HG03520 (cell line): ENCODE measurements at regions not wholly inside any gene's neighbourhood (a gene's known extent, or its start where the extent isn't known, plus 50 kb on each side); places are given as distances from the start of the nearest gene placed in this dataset.
"Not testable (repeated sequence)": the region's sequence is repeated elsewhere in the genome, so short reads cannot be mapped to it uniquely, and the experiment has no call there.

Experiments
- ATAC-seq: cut with Tn5 transposase; IDR thresholded peaks from one replicate; pipeline ENCODE4 v1.9.1; 2021; ENCODE audit warnings: mild to moderate bottlenecking, moderate library complexity; ENCODE audit not compliant: unreplicated experiment

DNA sequence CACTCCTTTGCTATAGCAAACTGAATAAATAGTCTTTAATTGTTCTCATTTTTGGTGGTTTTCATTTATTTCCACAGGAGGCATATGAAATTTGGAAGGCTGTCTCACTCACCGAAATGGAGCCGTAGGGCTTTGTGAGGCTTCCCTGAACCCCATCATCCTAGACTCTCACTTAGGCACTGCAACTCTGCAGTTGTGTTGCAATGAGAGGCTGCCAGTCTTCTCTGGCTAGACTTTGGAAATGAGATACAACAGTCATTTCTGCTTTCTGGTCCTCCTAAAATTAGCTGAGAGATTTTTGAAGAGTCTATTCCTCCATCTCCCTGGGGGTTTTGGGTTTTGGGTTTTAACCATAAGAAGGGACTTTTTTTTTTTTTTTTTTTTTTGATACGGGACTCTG, 146.5 kb downstream of the SH3BGRL start:
- no peak for ATAC-seq

DNA sequence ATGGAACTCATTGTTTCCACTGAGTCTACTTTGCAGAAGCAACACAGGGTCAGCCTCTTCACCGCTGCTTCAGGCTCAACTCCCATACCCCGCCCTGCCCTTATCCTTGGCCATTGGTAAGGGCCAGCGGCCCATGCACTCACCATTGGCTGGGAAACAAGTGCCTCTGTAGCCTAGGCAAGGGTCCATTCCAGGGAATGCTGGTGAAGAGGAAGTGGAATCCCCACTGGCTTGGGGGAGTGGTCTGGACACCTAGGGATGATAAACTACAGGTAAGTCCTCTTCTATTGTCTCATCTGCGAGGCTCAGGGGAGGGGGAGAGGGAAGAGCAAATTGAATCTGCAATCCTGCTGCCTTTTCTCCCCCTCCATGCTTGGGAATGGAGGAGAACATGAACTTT, 153.1 kb downstream of the SH3BGRL start:
- no peak for ATAC-seq

DNA sequence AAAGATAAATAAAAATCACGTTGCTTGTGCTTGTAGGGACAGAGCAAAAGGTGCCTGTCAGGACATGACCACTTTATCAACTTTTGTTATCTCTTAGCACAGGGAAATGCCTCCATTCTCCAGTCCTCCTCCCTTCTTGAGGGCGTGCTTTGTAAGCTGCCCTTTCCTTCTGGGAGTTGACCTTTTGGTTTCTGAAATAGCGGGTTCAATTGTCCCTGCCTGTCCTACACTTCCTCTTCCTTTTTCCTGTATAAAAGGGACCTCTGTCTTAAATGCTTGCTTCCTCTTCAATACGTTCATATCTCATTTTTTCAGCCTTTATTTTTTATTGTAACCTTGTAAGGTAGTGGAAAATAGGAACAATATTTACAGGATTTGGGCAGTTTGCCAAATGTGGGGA, 153.5 kb downstream of the SH3BGRL start:
- ATAC-seq: no peak

DNA sequence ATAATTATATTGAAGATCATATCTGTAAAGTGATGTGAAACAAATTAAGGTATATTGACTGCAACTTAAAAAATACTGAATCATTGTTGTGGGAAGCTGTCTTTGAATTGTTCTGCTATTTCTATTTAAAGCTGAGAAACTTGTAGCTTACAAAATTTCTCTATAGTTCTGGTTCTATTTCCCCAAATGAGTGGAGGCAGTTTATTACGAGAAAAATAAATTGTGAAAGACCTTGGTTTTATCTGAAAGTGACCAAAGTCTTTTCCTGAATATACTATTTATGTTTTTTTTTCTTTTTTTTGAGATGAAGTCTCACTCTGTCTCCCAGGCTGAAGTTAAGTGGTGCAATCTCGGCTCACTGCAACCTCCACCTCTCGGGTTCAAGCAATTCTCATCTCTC, 165.4 kb downstream of the SH3BGRL start:
- no peak for ATAC-seq

DNA sequence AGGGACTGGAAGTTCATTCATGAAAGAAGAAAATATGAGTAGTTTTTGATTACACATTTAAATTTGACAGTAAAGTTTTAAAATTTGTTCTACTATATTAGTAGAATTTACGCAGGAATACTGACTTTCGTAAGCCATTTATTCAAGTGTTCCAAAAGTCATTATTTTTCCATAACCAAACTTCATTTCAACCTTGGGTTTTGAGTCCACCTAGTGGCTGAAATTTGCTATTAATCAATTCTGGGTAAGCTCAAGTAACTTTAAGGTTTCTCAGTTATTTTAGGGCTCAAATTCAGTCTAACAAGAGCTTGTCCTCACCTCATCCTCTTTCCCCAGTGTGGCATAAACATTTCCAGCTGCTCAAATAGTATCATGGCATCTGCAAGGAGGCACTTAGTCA, 175.4 kb downstream of the SH3BGRL start:
- no peak for ATAC-seq

DNA sequence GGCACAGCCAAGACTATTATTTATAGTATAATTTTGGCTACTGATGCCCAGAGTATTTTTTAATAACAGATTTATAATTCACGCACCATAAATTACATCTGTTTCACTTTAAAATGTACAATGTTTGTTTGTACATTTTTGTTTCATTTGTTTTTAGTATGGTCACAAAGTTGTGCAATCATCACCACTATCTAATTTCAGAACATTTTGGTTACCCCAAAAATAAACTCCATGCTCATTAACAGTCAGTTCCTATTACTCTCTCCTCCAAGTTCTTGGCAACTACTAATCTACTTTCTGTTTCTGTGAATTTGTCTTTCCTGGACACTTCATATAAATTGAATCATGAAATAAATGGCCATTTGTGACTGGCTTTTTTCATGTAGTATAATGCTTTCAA, 176.7 kb downstream of the SH3BGRL start:
- no peak for ATAC-seq

DNA sequence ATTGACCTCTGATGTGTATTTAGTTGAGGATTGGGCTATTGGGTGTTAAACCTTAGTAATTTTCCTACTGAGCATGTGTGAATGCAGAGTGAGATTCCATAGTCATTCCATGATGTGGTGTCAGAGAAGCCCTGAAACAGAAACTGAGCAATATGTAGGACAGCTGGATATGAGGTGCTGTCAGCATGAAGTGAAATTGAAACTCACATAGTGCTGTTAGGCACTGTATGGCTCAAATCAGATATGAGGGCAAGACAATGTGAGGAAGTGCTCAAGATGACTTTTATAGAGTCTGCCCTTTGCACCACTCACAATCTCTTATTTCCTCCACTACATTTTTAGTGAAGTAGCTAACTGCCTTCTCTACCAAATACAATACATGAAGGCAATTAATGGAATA, 188.3 kb downstream of the SH3BGRL start:
- peak; percentile 56 for ATAC-seq

DNA sequence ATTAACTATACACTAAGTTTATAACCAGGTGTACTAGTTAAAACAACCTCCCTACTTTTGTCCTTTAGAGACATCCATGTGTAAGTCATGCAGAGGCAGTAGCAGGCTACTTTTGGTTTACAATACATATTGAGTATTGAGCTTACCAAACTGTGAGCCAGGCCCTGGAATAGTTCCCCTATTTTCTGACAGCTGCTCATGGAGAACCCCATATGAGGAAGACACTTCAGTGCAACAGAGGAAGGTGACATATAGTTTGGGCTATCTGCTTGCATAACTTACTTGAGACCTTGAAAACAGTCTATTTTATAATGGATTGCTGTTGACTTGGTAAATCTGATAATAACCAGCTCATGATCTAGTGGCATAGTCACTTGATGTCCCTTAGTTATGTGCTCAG, 190.5 kb downstream of the SH3BGRL start:
- no peak for ATAC-seq

DNA sequence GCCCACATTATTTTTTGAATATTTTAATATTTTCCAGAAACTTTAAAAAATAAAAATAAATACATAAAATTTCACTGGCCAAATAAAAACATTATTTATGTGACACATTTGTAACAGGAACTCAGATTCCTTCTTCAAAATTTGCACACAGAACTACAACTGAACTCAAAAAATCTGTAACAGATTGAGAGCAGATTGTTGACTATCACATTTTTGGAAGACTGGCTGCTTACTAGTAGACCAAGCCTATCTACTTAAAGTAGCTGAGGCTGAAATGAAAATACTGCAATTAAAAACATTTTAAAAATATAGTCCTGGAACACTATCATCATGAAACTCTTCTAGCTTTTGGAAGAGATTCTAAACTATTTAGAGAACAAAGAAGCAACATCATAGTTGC, 203.9 kb downstream of the SH3BGRL start:
- no peak for ATAC-seq

DNA sequence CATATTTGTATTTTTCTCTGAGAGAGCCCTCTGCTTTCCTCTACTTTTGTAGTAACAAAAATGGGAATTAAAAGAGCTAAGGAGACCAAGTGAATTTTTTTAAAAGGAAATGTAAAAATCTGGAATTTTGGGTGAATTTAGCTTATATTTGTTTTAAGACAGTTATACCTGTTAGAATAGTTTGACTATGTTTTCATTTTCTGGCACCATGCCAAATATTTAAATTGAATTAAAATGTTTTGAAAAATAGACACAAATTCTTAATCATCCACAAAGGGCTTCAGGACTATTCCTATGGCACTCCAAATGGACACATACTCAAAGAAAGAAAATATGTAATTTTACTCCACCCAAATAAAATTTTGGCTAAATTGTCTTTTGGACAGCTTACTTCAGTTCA, 209.6 kb downstream of the SH3BGRL start:
- ATAC-seq: no peak

DNA sequence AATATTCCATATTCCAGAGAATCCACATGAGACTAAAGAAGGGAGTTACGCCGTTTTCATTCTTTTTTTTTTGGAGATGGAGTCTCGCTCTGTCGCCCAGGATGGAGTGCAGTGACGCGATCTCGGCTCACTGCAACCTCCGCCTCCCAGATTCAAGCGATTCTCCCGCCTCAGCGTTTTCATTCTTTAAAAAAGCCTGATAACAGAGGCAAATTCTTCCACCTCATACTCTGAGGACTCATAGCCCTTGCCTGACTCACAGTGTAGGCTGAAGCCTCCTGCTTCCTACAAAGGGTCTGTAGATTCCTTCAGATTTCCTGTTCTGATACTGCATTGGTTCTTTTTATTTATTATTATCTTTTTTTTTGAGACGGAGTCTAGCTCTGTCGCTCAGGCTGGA, 210.5 kb downstream of the SH3BGRL start:
- ATAC-seq: no peak

DNA sequence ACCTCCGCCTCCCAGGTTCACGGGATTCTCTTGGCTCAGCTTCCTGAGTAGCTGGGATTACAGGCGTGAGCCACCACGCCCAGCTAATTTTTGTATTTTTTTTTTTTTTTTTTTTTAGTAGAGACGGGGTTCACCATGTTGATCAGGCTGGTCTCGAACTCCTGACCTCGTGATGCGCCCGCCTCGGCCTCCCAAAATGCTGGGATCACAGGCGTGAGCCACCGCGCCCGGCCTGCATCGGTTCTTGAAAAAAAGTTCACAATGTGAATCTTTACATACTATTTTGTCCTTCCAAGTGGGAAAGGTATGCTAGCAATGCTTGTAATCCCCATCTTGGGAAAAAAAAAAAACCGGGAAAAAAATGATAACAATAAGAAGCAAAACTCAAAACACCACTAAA, 211.0 kb downstream of the SH3BGRL start:
- ATAC-seq: not testable (repeated sequence)

DNA sequence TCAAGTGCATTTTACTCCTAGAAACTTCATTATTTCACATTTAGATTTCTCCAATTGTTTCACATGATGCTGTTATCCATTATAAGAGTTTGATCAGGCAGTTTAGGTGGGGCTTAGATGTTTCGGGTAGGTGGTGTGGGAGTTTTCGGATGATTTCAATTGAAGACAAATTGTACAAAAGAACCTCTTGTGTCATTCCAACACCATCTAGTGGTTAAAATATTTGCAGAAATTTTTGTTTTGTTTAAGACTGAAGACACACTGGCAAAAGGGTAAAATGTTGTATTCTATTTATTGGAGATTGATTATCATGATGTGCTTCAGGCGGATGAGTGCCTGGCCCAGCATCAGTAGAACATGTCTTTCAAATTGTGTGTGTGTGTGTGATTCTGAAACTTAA, 212.7 kb downstream of the SH3BGRL start:
- no peak for ATAC-seq
